Colonic mucosa (tissue), 4 donors: ENCODE measurements at regions not wholly inside any gene's neighbourhood (a gene's known extent, or its start where the extent isn't known, plus 50 kb on each side); places are given as distances from the start of the nearest gene placed in this dataset.

Source experiments
- DNase-seq: peaks from one replicate; pipeline ENCODE4 v3.0.0-alpha.2; 2020
- H3K27ac ChIP-seq: fragments of 200-600 bp; one replicate; pipeline ENCODE4 v1.8.0; 2021
- H3K27me3 ChIP-seq: fragments of 200-600 bp; one replicate; pipeline ENCODE4 v1.8.0; 2021
- H3K36me3 ChIP-seq: fragments of 200-600 bp; one replicate; pipeline ENCODE4 v1.8.0; 2021
- H3K4me1 ChIP-seq: fragments of 200-600 bp; one replicate; pipeline ENCODE4 v1.8.0; 2021; ENCODE audit warnings: mild to moderate bottlenecking
- H3K4me3 ChIP-seq: fragments of 200-600 bp; one replicate; pipeline ENCODE4 v1.8.0; 2021
- H3K9ac ChIP-seq, 2 donors: one replicate each; pipeline ENCODE4 v1.7.0; 2013; ENCODE audit warnings: control low read depth in 2 of 2, low read depth in 2 of 2, low read length in 2 of 2
- H3K9me3 ChIP-seq: fragments of 200-600 bp; one replicate; pipeline ENCODE4 v1.8.0; 2021
- CTCF ChIP-seq: fragments of 200-600 bp; IDR thresholded peaks from one replicate; pipeline ENCODE4 v1.8.0; 2022; ENCODE audit warnings: antibody characterized with exemption, mild to moderate bottlenecking
- intact Hi-C: fragments of 100-400 bp; cut with DNase I; formaldehyde crosslinking; loops from one replicate; pipeline ENCODE4 v1.14.1; 2022
- donor health status: healthy.
- donor health status: DM: no; HTN: no; CAD: no.
- donor health status: DM: no; HTN: no; CAD: no.

- H3K36me3 ChIP-seq: no peaks in the 10 kb centered on the region
- intact Hi-C loops: no loop called here
- no peaks in the 10 kb centered on the region for H3K9me3 ChIP-seq
- H3K27ac ChIP-seq: no peak overlapping the region
- peak; percentile 7 for DNase-seq
- H3K4me1 ChIP-seq: no peaks in the 10 kb centered on the region
- H3K27me3 ChIP-seq: no peaks in the 10 kb centered on the region
- H3K9ac ChIP-seq: no peak overlapping the region
- no peak for TF ChIP-seq CTCF
- no peak overlapping the region for H3K4me3 ChIP-seq
Observed at GRCh38 chr2:64394153-64394552, 59.8 kb upstream of the LGALSL start.

GRCh38 chr2:64396001-64396400, 58.0 kb upstream of the LGALSL start:
- intact Hi-C loops: no loop called here
- Histone ChIP-seq H3K4me3 (no peak overlapping the region), H3K9ac (no peak overlapping the region), H3K4me1 (peaks cover 1% of the 10 kb centered on the region), H3K36me3 (no peaks in the 10 kb centered on the region), H3K9me3 (no peaks in the 10 kb centered on the region), H3K27me3 (no peaks in the 10 kb centered on the region), H3K27ac (no peak overlapping the region)
- no peak for DNase-seq
- no peak for TF ChIP-seq CTCF

GRCh38 chr2:64396551-64396950, 57.4 kb upstream of the LGALSL start:
- no peak for TF ChIP-seq CTCF
- DNase-seq: no peak
- Histone ChIP-seq H3K4me3 (no peak overlapping the region), H3K4me1 (peaks cover 6% of the 10 kb centered on the region), H3K9me3 (no peaks in the 10 kb centered on the region), H3K36me3 (no peaks in the 10 kb centered on the region), H3K9ac (no peak overlapping the region), H3K27me3 (no peaks in the 10 kb centered on the region), H3K27ac (no peak overlapping the region)
- intact Hi-C loops: no loop called here

GRCh38 chr2:64398516-64399129, 55.3 kb upstream of the LGALSL start:
- no peak overlapping the region for H3K27ac ChIP-seq
- DNase-seq: no peak
- intact Hi-C loops: no loop called here
- H3K4me3 ChIP-seq: no peak overlapping the region
- no peak for TF ChIP-seq CTCF
- H3K9ac ChIP-seq: no peak overlapping the region
- H3K36me3 ChIP-seq: no peaks in the 10 kb centered on the region
- no peaks in the 10 kb centered on the region for H3K27me3 ChIP-seq
- peaks cover 8% of the 10 kb centered on the region for H3K4me1 ChIP-seq
- no peaks in the 10 kb centered on the region for H3K9me3 ChIP-seq

- no peak overlapping the region for H3K9ac ChIP-seq
- H3K27ac ChIP-seq: no peak overlapping the region
- TF ChIP-seq CTCF: no peak
- H3K9me3 ChIP-seq: no peaks in the 10 kb centered on the region
- H3K4me1 ChIP-seq: peaks cover 16% of the 10 kb centered on the region
- no peaks in the 10 kb centered on the region for H3K27me3 ChIP-seq
- H3K36me3 ChIP-seq: no peaks in the 10 kb centered on the region
- H3K4me3 ChIP-seq: no peak overlapping the region
- intact Hi-C loops: no loop called here
- peak; percentile 16 for DNase-seq
Observed at GRCh38 chr2:64399521-64399920, 54.4 kb upstream of the LGALSL start.
